CD14-positive monocyte (primary cell): ENCODE measurements at regions not wholly inside any gene's neighbourhood (a gene's known extent, or its start where the extent isn't known, plus 50 kb on each side); places are given as distances from the start of the nearest gene placed in this dataset.

Experiments used
- DNase-seq, 3 donors: peaks; one replicate each; pipeline ENCODE4 v3.0.0-alpha.2; 2011 to 2022
- H2AFZ ChIP-seq: 2 replicates; pipeline ENCODE4 v1.6.0; 2012; ENCODE audit warnings: mild to moderate bottlenecking, low read depth, low read length, inconsistent platforms; ENCODE audit not compliant: insufficient read depth, poor library complexity, severe bottlenecking
- H3K27ac ChIP-seq, 2 donors: 1 replicate in 1 of 2; 2 replicates in 1 of 2; pipeline ENCODE4 v1.5.1; 2012 to 2013; ENCODE audit warnings: low read length in 2 of 2, control low read depth in 1 of 2, inconsistent platforms in 1 of 2, low read depth in 1 of 2, mild to moderate bottlenecking in 1 of 2
- H3K27me3 ChIP-seq, 2 donors: one replicate each; pipeline versions ENCODE4 v1.6.0 to v1.6.1; 2011 to 2013; ENCODE audit warnings: low read length in 2 of 2; ENCODE audit not compliant: control insufficient read depth in 2 of 2, insufficient read depth in 2 of 2
- H3K36me3 ChIP-seq, 2 donors: replicated peaks in 1 of 2; 1 replicate in 1 of 2; 2 replicates in 1 of 2; pipeline versions ENCODE4 v1.5.1 to v1.6.1; 2012 to 2013; ENCODE audit warnings: low read length in 2 of 2, control low read depth in 1 of 2, inconsistent platforms in 1 of 2, mild to moderate bottlenecking in 1 of 2; ENCODE audit not compliant: insufficient read depth in 2 of 2, control insufficient read depth in 1 of 2
- H3K4me1 ChIP-seq, 2 donors: 1 replicate in 1 of 2; 2 replicates in 1 of 2; pipeline versions ENCODE4 v1.5.1 to v1.6.1; 2012 to 2013; ENCODE audit warnings: low read length in 2 of 2, control low read depth in 1 of 2, inconsistent platforms in 1 of 2, mild to moderate bottlenecking in 1 of 2, moderate library complexity in 1 of 2; ENCODE audit not compliant: insufficient read depth in 2 of 2, control insufficient read depth in 1 of 2
- H3K4me2 ChIP-seq: replicated peaks from 2 replicates; pipeline ENCODE3; 2012; ENCODE audit warnings: low read length, moderate library complexity, mild to moderate bottlenecking; ENCODE audit not compliant: poor library complexity, severe bottlenecking; ENCODE audit errors: extremely low read depth
- H3K4me3 ChIP-seq, 3 experiments: fragments of 200-600 bp in 1 of 3; sonication (generic) in 1 of 3; replicated peaks in 1 of 3; 1 replicate in 2 of 3; 2 replicates in 1 of 3; pipeline ENCODE4 v1.5.1; 2011 to 2013; ENCODE audit warnings: low read length in 3 of 3, mild to moderate bottlenecking in 3 of 3, control low read depth in 2 of 3, low read depth in 2 of 3, inconsistent platforms in 1 of 3, moderate library complexity in 1 of 3
- H3K79me2 ChIP-seq: 2 replicates; pipeline ENCODE4 v1.6.0; 2012; ENCODE audit warnings: mild to moderate bottlenecking, control low read depth, inconsistent platforms, low read length, moderate library complexity; ENCODE audit not compliant: insufficient read depth
- H3K9ac ChIP-seq: 2 replicates; pipeline ENCODE4 v1.6.0; 2017; ENCODE audit warnings: low read length, mild to moderate bottlenecking; ENCODE audit not compliant: insufficient read depth, poor library complexity, severe bottlenecking
- H3K9me3 ChIP-seq, 2 donors: replicated peaks in 1 of 2; 1 replicate in 1 of 2; 2 replicates in 1 of 2; pipeline versions ENCODE4 v1.5.1 to v1.6.1; 2012 to 2013; ENCODE audit warnings: low read length in 2 of 2, control low read depth in 1 of 2; ENCODE audit not compliant: control insufficient read depth in 1 of 2, insufficient read depth in 1 of 2
- H4K20me1 ChIP-seq: 2 replicates; pipeline ENCODE4 v1.6.0; 2012; ENCODE audit warnings: mild to moderate bottlenecking, low read length, control low read depth, moderate library complexity; ENCODE audit not compliant: insufficient read depth
- H3K27ac Mint-ChIP-seq, 7 donors: one replicate each; pipeline ENCODE4 v1.8.0; 2020; ENCODE audit warnings: mild to moderate bottlenecking in 7 of 7, mixed read lengths in 7 of 7, moderate library complexity in 6 of 7, inconsistent platforms in 2 of 7
- H3K27me3 Mint-ChIP-seq, 3 donors: one replicate each; pipeline ENCODE4 v1.8.0; 2021 to 2022; ENCODE audit warnings: low read depth in 3 of 3, mild to moderate bottlenecking in 3 of 3, mixed read lengths in 3 of 3, moderate library complexity in 3 of 3, inconsistent platforms in 1 of 3
- H3K36me3 Mint-ChIP-seq, 2 donors: one replicate each; pipeline ENCODE4 v1.8.0; 2020; ENCODE audit warnings: mixed read lengths in 2 of 2, inconsistent platforms in 1 of 2, mild to moderate bottlenecking in 1 of 2
- H3K4me1 Mint-ChIP-seq: one replicate; pipeline ENCODE4 v1.8.0; 2020; ENCODE audit warnings: mild to moderate bottlenecking, mixed read lengths
- H3K4me3 Mint-ChIP-seq, 2 donors: one replicate each; pipeline ENCODE4 v1.8.0; 2020; ENCODE audit warnings: mild to moderate bottlenecking in 2 of 2, mixed read lengths in 2 of 2, moderate library complexity in 1 of 2
- H3K9me3 Mint-ChIP-seq, 7 donors: one replicate each; pipeline ENCODE4 v1.8.0; 2020 to 2022; ENCODE audit warnings: mixed read lengths in 7 of 7, mild to moderate bottlenecking in 6 of 7, moderate library complexity in 6 of 7, inconsistent platforms in 2 of 7
- CTCF ChIP-seq: fragments of 200-600 bp; IDR thresholded peaks from one replicate; pipeline ENCODE4 v1.8.0; 2022; ENCODE audit warnings: antibody characterized with exemption, mild to moderate bottlenecking
- WGBS: methylation state at CpG from one replicate; pipeline ENCODE4 v1.1.5; 2013; ENCODE audit warnings: missing lambda C conversion rate; ENCODE audit not compliant: insufficient coverage; 5-methylcytosine and 5-hydroxymethylcytosine counted together
- intact Hi-C, 2 donors: fragments of 100-400 bp; cut with micrococcal nuclease; formaldehyde crosslinking; loops; one replicate each; pipeline versions ENCODE4 v1.15.0 to v1.15.1; 2023

DNA sequence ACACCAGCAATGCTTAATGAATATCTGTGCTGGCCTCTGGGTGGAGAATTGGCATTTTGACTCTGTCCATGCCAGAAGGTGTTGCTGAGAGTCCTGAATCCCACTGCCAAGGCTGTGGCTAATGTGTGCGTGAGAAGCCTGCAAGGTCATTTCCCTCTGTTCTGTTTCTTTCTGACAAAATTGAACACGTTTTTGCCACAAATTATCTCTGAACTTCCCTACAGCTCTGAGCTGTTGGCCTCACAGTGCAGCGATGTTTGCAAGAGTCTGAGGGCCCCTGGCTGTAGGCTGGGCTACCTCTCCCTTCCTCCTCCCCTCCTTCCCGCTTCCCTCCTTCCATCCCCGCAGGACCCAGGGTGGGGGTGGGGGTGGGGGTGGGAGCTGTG is 154.1 kb upstream of the HS6ST1 start:
- Mint-ChIP-seq H3K9me3 (peaks cover 16 to 41% (median 36%) of the 10 kb centered on the region in 7 donors), H3K27me3 (peaks cover 9 to 17% (median 12%) of the 10 kb centered on the region in 3 donors), H3K4me3 (peak overlapping the region; percentile 86 to 100), H3K4me1 (peaks cover 15% of the 10 kb centered on the region), H3K27ac (peak overlapping the region in 2 of 7 donors; percentile 49 to 62), H3K36me3 (peaks cover 2 to 18% of the 10 kb centered on the region in 2 donors)
- Histone ChIP-seq H3K36me3 (no peaks in the 10 kb centered on the region), H3K27ac (peak overlapping the region in 1 of 2 donors; percentile 48), H3K9me3 (peaks cover 34 to 35% of the 10 kb centered on the region in 2 donors), H3K4me1 (peaks cover 16 to 18% of the 10 kb centered on the region in 2 donors), H3K79me2 (no peaks in the 10 kb centered on the region), H3K9ac (peak overlapping the region; percentile 44), H4K20me1 (no peaks in the 10 kb centered on the region), H3K4me3 (peak overlapping the region; percentile 39 to 75 (median 42)), H3K4me2 (peak overlapping the region; percentile 89), H3K27me3 (peaks cover 0 to 3% of the 10 kb centered on the region in 2 donors), H2AFZ (peak overlapping the region; percentile 94)
- intact Hi-C loops, result no loop called here
- DNase-seq, result peak; percentile 35 to 57 (median 42)
- no peak for TF ChIP-seq CTCF
- WGBS, result 0% methylated on average over 1 of the region's 5 CpGs

- no peaks in the 10 kb centered on the region for H3K36me3 ChIP-seq
- H3K27ac ChIP-seq, result peak overlapping the region in 1 of 2 donors; percentile 48
- H3K27me3 ChIP-seq, result peaks cover 0 to 3% of the 10 kb centered on the region in 2 donors
- peaks cover 15% of the 10 kb centered on the region for H3K4me1 Mint-ChIP-seq
- peak overlapping the region; percentile 94 for H2AFZ ChIP-seq
- no peaks in the 10 kb centered on the region for H4K20me1 ChIP-seq
- peak overlapping the region; percentile 39 to 75 (median 42) for H3K4me3 ChIP-seq
- H3K4me3 Mint-ChIP-seq, result peak overlapping the region; percentile 86 to 100
- H3K9me3 Mint-ChIP-seq, result peaks cover 14 to 34% (median 30%) of the 10 kb centered on the region in 7 donors
- WGBS, result 2% methylated on average over 14 of the region's 26 CpGs
- peak overlapping the region; percentile 89 for H3K4me2 ChIP-seq
- peak overlapping the region; percentile 44 for H3K9ac ChIP-seq
- intact Hi-C loops, result no loop called here
- TF ChIP-seq CTCF, result no peak
- peaks cover 16 to 18% of the 10 kb centered on the region in 2 donors for H3K4me1 ChIP-seq
- no peaks in the 10 kb centered on the region for H3K79me2 ChIP-seq
- peaks cover 9 to 17% (median 14%) of the 10 kb centered on the region in 3 donors for H3K27me3 Mint-ChIP-seq
- H3K9me3 ChIP-seq, result peaks cover 28 to 29% of the 10 kb centered on the region in 2 donors
- peaks cover 2 to 12% of the 10 kb centered on the region in 2 donors for H3K36me3 Mint-ChIP-seq
- peak; percentile 43 to 60 (median 46) for DNase-seq
- peak overlapping the region; percentile 5 to 70 (median 53) for H3K27ac Mint-ChIP-seq
Observed at GRCh38 chr2:128473175-128474035, 154.7 kb upstream of the HS6ST1 start.
